DMS 273 (cell line): ENCODE measurements at regions not wholly inside any gene's neighbourhood (a gene's known extent, or its start where the extent isn't known, plus 50 kb on each side); places are given as distances from the start of the nearest gene placed in this dataset.
A peak's percentile ranks its signal among the peaks of the same experiment; 100 is the strongest.
"Not testable (repeated sequence)": the region's sequence is repeated elsewhere in the genome, so short reads cannot be mapped to it uniquely, and the experiment has no call there.

Source experiments
- DNase-seq: peaks from one replicate; lab custom pipeline; 2025; ENCODE audit not compliant: unreplicated experiment; lab: John Stamatoyannopoulos, UW

DNA sequence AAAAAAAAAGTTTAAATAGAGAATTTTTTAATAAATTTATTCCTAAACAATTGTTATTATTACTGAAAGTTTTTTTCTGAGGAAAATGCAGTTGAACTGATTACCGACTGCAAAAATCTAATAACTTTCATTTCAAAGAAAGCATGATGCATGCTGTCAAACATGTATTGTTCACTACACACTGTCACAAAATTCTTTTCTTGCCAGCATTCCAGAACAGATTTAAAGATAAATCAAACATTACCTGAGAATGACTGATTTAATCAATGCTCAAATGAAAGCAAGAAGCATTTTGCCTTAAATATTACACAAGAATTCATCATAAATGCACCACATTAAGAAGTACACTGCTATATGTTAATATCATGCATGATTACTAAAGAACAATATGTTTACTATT, 588.3 kb downstream of the SLC16A7 start:
- no peak for DNase-seq

DNA sequence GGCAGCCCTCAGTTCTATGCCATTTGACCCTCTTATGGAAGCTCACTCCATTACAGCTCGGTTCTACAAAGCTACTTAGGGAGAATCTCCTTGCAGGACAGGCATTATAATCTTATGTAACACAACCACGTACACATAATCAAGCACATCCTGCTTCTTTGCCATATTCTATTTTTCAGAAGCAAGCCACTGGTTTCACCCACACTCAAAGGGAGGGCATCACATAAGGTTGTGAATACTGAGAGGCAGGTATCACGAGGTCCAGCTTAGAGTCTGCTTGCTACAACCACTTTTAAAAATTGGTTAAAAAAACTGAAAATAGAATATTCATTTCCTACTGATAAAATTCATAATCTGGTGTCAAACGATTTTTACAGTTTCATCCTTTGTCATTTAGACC, 589.2 kb downstream of the SLC16A7 start:
- DNase-seq = no peak

DNA sequence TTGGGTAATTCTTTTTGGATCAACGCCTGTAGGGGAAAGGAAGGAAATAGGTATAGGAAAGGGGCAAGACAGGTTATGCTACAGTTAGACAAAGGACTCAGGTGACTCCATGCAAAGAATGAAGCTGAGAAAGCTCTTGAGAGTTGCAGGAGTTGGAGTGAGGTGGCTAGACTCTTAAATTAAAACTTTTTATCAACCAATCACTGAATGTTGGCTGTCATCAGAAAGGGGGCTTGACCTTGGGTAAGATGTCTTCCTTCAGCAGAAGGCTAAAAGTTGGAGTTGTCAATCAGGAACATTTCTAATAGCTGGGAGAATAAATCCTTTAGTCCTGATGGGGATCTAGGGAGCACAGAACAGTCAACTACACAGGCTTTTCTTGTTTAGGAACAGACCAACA, 595.4 kb downstream of the SLC16A7 start:
- DNase-seq = no peak

DNA sequence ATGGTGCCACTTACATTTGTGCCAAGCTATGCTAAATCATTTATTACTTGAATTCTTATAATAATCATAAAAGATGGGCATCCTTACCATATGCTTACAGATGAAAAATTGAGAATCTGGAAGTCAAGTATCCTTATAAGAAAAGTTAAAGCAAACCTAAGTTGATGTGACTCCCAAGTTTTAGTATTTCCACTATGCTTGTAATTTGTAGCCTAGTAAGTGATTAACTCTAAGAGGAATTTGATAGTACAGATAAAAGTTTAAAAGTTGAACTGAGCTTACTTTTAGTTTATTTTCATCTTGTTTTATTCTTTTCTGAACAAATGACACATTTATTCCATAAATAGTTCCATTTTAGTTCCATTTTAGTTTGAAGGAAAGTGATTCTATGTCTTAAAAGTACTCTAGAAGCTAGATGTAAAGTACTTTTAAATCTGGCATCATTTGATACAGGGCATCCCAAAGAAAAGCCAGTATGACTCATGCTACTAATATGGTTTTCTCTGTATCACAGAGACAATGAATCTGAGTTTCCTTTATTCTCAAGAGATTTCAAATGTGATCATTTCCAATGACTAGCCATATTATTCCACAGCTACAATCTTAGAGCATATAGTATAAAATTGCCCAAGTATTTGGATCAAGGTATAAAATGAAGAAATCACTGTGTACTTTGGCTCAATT, 596.0 kb downstream of the SLC16A7 start:
- no peak for DNase-seq

DNA sequence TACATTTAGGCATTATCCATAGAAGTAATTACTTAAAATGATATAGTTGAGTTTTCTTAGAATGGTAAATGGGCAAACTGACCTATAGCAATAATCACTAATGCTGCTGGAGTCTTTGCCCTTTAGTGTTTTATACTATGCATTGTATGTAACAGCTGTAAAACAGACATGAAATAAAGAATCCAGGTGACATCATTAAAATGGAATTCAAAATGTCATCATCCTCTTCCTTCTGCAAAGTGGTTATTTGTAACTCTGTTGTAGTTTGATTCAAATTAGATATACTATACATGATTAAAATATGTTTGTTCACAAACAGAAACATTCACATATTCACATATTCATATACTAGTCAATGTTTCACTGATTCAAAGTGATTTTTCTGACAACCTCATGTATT, 598.8 kb downstream of the SLC16A7 start:
- no peak for DNase-seq

DNA sequence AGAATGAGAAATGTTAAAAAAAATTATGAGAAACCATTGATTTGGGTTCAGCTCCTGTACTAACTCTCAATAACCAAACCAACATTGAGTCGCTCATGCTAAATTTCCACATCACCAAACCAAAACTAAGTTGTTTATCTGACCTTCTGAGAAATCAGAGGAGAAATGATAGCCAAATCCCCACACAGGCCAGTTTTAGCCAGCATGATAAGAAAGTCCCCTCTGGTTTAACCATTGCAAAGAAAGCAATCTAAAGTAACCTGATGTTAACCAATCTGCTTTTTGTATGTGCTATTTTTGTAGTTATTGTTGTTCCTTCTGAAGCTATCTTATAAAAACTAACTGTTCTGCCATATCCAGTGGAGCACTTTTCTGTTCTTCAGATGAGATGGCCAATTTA, 599.7 kb downstream of the SLC16A7 start:
- DNase-seq = no peak

DNA sequence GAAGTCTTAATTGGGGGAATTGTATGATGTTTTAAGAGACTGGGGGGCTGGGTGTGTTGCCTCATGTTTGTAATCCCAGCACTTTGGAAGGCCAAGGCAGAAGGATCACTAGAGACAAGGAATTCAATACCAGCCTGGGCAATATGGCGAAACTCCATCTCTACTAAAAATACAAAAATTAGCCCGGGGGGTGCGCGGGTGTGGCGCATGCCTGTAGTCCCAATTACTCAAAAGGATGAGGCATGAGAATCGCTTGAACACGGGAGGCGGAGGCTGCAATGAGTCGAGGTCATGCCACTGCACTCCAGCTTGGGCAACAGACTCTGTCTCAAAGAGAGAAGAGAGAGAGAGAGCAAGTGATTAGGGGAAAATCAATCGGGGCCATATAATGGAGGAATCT, 600.5 kb downstream of the SLC16A7 start:
- DNase-seq = no peak

DNA sequence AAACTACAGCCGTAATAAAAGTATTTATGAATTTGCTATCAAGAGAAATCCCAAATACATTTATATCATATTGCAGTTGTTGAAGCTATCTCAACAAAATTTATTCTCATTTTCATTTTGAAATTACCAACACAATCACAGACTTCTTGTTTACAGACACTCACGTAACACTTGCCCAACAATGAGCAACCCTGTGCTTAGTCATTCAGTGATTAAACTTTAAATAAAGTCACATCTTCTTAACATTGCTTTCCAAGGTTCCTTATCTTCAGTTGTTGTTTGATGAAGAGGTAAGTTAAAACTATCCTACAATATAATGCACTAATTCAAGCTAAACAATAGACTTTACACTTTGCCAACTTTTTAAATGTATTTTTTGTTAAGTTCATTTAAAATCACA, 601.8 kb downstream of the SLC16A7 start:
- DNase-seq = no peak

DNA sequence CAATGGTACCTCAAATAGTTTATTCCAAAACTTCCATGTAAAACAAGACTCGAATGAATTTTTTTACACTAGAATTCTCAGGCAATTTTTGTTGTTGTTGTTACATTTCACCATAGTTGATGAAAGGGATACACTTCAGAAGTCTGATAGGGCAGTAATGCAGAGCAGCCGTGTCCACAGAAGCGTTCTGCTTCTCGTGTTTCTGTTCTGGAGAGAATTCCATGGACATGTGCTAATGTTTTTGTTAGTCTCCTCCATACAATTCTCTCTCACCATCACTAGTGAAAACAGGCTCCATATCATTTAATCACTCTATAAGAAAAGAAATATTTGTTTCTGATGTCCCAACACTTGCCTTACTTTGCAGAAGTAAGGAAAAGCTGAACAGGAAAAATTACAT, 606.1 kb downstream of the SLC16A7 start:
- no peak for DNase-seq

DNA sequence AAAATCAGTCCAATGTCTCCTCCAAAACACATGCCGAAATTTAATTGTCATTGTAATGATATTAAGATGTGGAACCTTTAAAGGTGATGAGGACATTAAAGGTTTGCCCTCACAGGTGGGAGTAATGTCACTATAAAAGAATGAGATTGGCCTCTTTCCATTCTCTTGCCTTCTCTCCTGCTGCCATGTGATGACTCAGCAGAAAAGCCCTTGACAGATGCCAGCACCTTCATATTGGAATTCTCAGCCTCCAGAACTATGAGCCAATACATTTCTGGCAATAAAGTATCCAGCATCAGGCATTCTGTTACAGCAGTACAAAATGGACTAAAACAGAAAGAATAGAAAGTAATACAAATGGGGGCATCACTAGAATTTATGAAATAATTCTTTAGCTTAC, 609.7 kb downstream of the SLC16A7 start:
- peak; percentile 72 for DNase-seq

DNA sequence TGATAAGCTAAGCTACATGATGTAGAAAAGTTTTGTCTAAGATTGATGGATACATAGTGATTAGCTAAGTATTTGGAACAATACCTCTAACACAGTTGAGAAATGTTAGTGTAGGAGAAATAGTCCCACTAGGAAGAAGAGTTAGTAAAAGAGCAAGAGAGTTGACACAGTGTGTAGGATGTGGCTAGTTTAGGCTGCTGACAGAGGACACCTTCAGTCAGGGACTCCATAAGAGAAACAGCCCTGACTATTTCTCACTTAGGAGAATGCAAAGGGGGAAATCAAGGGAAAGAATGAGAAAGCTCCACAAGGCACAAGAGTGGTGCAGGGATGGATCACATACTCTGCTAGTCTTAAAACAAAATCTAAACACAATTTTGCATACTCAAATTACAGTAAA, 613.7 kb downstream of the SLC16A7 start:
- no peak for DNase-seq

DNA sequence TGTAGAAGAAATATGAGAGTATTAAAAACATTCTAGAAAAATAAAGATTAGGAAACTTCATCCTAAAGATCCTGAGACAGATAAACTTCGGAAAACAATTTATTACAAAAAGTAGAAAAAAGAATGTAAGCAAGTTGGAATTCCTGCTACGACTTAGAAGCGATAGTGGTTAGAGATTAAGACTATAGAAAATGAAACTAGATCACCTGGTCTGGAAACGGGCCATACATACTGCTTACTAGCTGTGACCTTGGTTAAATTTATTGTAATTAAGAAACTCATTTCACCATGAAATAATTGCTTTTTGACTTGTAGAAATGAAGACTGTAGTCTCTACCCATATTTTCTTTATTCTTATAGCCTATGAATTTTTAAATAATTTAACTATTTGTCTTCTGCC, 614.1 kb downstream of the SLC16A7 start:
- no peak for DNase-seq

DNA sequence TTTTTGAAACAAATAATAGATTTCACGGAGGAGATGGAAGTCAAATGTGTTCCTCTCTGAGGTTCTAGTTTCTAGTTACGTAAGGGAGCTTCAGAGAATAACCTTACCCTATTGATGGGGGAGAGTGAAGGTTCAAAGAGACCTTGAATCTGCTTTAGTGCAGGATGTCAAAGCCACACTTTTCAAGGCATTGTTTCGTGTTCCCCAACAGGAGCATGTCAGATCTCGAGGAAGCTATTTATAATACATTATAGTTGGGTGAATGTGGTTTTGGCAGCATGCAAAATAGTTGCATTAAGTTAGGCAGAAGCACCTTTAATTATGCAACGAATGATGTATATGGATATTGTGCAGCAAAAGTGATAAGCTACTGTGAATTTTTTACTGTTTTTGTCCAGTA, 614.9 kb downstream of the SLC16A7 start:
- DNase-seq = no peak

DNA sequence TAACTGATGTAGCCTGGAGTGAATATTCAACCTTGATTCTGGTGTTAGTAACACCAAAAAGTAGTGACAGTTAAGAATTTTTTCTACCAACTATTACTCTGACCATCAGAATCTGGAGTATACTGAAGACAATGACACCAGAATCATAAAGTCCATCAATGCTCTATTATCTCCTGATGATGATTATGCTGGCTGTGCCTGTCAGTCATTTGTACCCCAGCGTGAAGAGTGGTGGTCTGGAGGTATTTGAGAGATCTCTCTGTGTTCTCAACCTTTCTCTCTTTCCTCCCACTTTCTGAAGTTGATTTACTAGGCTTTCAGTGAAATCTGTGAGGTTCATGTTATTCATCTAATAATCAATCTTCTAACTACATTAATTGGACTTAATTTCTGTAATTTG, 615.4 kb downstream of the SLC16A7 start:
- DNase-seq = no peak

DNA sequence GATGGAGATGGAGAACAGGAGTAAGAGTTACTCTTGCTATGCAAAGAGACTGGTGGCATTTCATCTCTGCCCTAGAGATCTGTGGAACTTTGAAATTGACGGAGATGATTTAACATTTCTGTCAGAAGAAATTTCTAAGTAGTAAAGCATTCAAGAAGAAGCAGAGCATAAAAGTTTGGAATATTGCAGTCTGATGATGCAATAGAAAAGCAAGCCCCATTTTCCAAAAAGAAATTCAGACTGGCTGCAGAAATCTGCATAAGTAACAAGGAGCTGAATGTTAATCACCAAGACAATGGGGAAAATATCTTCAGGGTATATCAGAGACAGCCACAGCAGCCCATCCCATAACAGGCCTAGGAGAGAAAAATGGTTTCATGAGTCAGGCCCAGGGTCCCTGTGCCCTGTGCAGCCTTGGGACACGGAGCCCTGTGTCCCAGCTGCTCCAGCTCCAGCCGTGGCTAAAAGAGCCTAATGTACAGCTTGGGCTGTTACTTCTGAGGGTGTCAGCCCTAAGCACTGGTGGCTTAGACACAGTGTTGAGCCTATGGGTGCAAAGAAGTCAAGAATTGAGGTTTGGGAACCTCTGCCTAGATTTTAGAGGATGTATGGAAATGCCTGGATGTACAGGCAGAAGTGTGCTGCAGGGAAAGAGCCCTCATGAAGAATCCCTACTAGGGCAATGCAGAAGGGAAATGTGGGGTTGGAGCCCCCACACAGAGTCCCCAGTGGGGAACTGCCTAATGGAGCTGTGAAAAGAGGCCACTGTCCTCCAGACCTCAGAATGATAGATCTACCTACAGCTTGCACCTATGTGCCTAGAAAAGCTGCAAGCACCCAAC, 616.6 kb downstream of the SLC16A7 start:
- DNase-seq = no peak

DNA sequence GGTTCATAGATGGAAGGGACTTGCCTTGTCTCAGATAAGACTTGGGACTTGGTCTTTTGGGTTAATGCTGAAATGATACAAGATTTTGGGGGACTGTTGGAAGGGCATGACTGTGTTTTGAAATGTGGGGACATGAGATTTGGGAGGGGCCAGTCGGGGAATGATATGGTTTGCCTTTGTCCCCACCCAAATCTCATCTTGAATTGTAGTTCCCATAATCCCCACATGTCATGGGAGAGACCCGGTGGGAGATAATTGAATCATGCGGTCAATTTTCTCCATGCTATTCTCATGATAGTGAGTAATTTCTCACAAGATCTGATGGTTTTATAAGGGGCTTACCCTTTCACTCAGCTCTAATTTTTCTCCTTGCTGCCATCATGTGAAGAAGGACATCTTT, 617.4 kb downstream of the SLC16A7 start:
- DNase-seq = not testable (repeated sequence)

DNA sequence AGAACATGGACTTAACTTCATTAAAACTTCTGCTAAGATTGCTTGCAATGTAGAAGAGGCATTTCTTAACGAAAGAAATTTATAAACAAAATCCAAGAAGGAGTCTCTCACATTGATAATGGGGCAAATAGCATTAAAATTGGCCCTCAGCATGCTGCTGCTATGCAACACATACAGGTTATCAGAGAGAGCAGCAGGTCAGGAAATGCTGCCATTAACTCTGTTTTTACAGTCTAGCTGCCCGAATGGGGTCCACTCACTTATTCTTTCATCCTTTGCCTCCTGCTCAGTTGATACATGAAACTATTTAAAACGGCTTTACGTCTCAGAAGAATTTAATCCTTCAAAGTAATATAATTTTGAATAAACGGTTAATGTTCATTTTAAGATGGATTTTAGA, 620.4 kb downstream of the SLC16A7 start:
- no peak for DNase-seq

DNA sequence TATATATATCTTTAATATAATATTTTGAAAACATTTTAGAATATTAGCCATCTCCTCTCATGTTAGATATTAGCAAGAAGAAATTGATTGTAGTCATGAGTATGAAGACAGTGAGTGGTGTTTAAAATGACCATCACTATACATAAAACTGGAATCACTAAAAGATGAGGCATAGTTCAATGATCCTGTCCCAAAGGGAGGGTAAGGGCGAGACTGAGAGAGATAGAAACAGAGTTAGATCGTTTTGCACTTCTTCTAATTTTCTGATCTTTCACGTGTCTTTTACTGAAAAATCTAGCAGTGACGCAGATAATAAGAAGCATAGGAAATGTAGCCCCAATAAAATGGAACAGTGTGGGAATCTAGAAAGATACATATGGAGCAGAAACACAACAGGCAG, 627.4 kb downstream of the SLC16A7 start:
- no peak for DNase-seq

DNA sequence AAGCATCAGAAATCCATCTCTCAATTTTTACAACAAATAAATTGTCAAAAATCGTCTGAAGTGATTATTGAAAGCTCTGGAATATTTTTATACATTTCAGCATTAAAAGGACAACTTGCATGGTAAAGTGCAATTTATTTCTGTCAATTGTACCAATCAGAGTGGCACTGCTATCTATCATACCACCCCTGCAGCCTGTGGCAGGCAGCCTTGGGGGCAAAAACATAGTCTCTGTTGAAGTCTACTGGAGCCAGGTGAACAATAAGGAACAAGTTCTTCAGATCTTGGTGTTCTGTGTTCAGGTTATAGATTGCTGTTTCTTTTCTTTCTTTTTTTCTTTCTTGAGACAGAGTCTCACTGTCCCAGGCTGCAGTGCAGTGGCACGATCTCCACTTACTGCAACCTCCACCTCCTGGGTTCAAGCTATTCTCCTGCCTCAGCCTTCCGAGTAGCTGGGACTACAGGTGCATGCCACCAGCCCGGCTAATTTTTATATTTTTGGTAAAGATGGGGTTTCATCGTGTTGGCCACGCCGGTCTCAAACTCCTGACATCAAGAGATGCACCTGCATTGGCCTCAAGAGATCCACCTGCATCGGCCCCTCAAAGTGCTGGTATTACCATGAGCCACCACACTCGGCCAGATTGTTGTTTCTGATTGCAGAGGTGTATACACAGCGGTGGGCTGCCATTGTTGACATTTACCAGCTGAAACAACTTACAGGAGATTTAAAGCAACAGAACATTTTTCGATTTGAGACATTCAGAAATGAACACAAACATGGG, 629.6 kb downstream of the SLC16A7 start:
- no peak for DNase-seq

DNA sequence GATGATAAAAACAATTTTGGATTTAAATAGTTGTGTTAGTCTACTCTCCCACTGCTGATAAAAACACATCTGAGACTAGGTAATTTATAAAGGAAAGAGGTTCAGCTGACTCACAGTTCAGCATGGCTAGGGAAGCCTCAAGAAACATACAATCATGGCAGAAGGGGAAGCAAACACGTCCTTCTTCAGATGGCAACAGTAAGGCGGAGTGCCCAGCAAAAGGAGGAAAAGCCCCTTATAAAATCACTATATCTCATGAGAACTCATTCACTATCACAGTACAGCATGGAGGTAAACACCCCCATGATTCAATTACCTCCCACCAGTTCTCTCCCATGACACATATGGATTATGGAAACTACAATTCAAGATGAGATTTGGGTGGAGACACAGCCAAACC, 632.1 kb downstream of the SLC16A7 start:
- no peak for DNase-seq

DNA sequence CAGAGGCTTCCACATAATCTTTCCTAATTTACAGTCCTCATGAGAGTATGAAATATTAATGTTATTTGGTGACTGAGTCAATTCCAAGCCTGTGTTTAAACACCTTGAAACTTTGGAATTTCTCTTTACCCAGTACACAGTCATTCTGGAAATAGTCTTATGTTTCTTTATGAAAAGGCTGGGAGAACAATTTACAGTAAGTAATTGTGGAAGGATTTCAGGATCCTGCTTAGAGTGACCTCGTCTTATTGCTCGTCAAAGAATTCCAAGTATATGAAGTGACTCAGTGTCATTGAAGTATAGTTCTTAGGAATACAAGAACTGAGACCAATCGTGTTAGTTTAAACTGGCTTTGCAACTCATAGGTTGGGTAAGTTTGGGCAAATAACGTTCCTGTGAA, 634.2 kb downstream of the SLC16A7 start:
- DNase-seq = no peak

DNA sequence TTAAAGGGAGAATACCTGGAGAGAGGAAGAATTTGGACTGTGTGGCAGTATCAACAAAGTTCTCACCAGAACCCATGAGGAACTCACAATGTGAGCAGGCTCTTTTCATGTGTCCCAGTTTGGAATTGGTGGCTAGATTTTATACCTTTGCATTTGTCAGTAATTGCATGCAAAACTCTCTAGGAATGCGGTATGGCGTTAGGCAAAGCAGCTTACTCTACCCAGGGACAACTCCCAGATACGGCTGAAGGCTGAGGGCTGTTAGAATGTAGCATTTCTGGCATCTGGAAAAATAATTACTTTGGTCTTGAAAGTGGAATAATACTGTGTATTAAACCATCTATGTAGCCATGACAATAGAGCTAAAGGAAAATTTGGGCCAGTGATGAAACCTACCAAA, 635.5 kb downstream of the SLC16A7 start:
- no peak for DNase-seq
